ENCODE measurements at regions not wholly inside any gene's neighbourhood (a gene's known extent, or its start where the extent isn't known, plus 50 kb on each side); places are given as distances from the start of the nearest gene placed in this dataset.

GRCh38 chr14:39868949-39869348, 436.7 kb upstream of the FBXO33 start:
- no peak overlapping the region for H3K27ac ChIP-seq (ENCODE audit: low read depth, low read length)
- H3K9me2 ChIP-seq (replicated peaks; ENCODE audit: insufficient read depth, low read length): no peaks in the 10 kb centered on the region
- H3F3A ChIP-seq (ENCODE audit: insufficient read depth): no peaks in the 10 kb centered on the region
- TF ChIP-seq EZH2phosphoT487 (conservative IDR thresholded peaks at IDR 0.05; ENCODE audit: low read length) (no peak), CTCF (IDR thresholded peaks at IDR 0.05; ENCODE audit: insufficient read depth, low read length, poor library complexity, severe bottlenecking) (no peak)
- no peaks in the 10 kb centered on the region for H4K20me1 ChIP-seq (ENCODE audit: low read depth, low read length)
- H3K4me3 ChIP-seq (ENCODE audit: insufficient read depth, low read length, poor library complexity, severe bottlenecking): no peak overlapping the region
- no peak overlapping the region for H3K4me2 ChIP-seq (ENCODE audit: low read depth, low read length, poor library complexity, severe bottlenecking)
- H3K9ac ChIP-seq (ENCODE audit: low read length): no peak overlapping the region
- H3K36me3 ChIP-seq (ENCODE audit: low read length): no peaks in the 10 kb centered on the region
- no peaks in the 10 kb centered on the region for H3K79me2 ChIP-seq (ENCODE audit: insufficient read depth, low read length)
- no peaks in the 10 kb centered on the region for H3K27me3 ChIP-seq (ENCODE audit: low read length)
- H2AFZ ChIP-seq (ENCODE audit: low read depth, low read length, severe bottlenecking): no peak overlapping the region
- no peaks in the 10 kb centered on the region for H3K9me3 ChIP-seq (ENCODE audit: insufficient read depth, low read length)

DNA sequence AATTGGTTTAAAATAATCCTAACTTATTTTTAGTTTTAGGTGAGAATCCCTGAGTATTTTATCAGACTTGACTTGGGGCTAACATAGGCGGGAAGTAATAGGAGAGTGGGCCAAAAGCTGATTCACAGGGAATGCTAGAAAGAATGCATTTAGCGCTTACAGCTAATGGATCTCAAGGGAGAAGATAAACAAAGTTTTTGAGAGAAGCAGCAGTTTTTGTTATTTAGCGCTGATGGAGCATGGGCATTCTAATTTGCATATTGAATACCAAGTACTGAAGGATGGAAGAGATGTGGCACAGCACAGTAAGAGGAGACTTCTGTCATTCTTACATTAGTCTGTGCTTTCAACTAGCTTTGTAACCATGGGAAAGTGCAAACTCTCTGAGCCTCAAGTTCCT, 436.0 kb upstream of the FBXO33 start:
- TF ChIP-seq EZH2phosphoT487 (conservative IDR thresholded peaks at IDR 0.05; ENCODE audit: low read length): no peak
- no peak for TF ChIP-seq CTCF (IDR thresholded peaks at IDR 0.05; ENCODE audit: insufficient read depth, low read length, poor library complexity, severe bottlenecking)
- Histone ChIP-seq H3K27ac (ENCODE audit: low read depth, low read length) (no peak overlapping the region), H2AFZ (ENCODE audit: low read depth, low read length, severe bottlenecking) (no peak overlapping the region), H4K20me1 (ENCODE audit: low read depth, low read length) (no peaks in the 10 kb centered on the region), H3K9ac (ENCODE audit: low read length) (no peak overlapping the region), H3F3A (ENCODE audit: insufficient read depth) (no peaks in the 10 kb centered on the region), H3K27me3 (ENCODE audit: low read length) (no peaks in the 10 kb centered on the region), H3K4me3 (ENCODE audit: insufficient read depth, low read length, poor library complexity, severe bottlenecking) (no peak overlapping the region), H3K79me2 (ENCODE audit: insufficient read depth, low read length) (no peaks in the 10 kb centered on the region), H3K9me3 (ENCODE audit: insufficient read depth, low read length) (no peaks in the 10 kb centered on the region), H3K36me3 (ENCODE audit: low read length) (no peaks in the 10 kb centered on the region), H3K4me2 (ENCODE audit: low read depth, low read length, poor library complexity, severe bottlenecking) (no peak overlapping the region), H3K9me2 (replicated peaks; ENCODE audit: insufficient read depth, low read length) (no peaks in the 10 kb centered on the region)

GRCh38 chr14:39863441-39863840, 431.2 kb upstream of the FBXO33 start:
- Histone ChIP-seq H3K36me3 (ENCODE audit: low read length) (no peaks in the 10 kb centered on the region), H3F3A (ENCODE audit: insufficient read depth) (no peaks in the 10 kb centered on the region), H3K27me3 (ENCODE audit: low read length) (no peaks in the 10 kb centered on the region), H2AFZ (ENCODE audit: low read depth, low read length, severe bottlenecking) (no peak overlapping the region), H3K4me2 (ENCODE audit: low read depth, low read length, poor library complexity, severe bottlenecking) (no peak overlapping the region), H3K4me3 (ENCODE audit: insufficient read depth, low read length, poor library complexity, severe bottlenecking) (no peak overlapping the region), H3K9ac (ENCODE audit: low read length) (no peak overlapping the region), H3K9me2 (replicated peaks; ENCODE audit: insufficient read depth, low read length) (no peaks in the 10 kb centered on the region), H3K79me2 (ENCODE audit: insufficient read depth, low read length) (no peaks in the 10 kb centered on the region), H3K9me3 (ENCODE audit: insufficient read depth, low read length) (no peaks in the 10 kb centered on the region), H3K27ac (ENCODE audit: low read depth, low read length) (no peak overlapping the region), H4K20me1 (ENCODE audit: low read depth, low read length) (no peaks in the 10 kb centered on the region)
- no peak for TF ChIP-seq EZH2phosphoT487 (conservative IDR thresholded peaks at IDR 0.05; ENCODE audit: low read length)
- TF ChIP-seq CTCF (IDR thresholded peaks at IDR 0.05; ENCODE audit: insufficient read depth, low read length, poor library complexity, severe bottlenecking): no peak

- no peaks in the 10 kb centered on the region for H3K9me3 ChIP-seq (ENCODE audit: insufficient read depth, low read length)
- TF ChIP-seq CTCF (IDR thresholded peaks at IDR 0.05; ENCODE audit: insufficient read depth, low read length, poor library complexity, severe bottlenecking): no peak
- no peak for TF ChIP-seq EZH2phosphoT487 (conservative IDR thresholded peaks at IDR 0.05; ENCODE audit: low read length)
These were observed 429.5 kb upstream of the FBXO33 start for GRCh38 chr14:39861696-39862095.

More at GRCh38 chr14:39861696-39862095, 429.5 kb upstream of the FBXO33 start:
- Histone ChIP-seq H3F3A (ENCODE audit: insufficient read depth) (no peaks in the 10 kb centered on the region), H3K9me2 (replicated peaks; ENCODE audit: insufficient read depth, low read length) (no peaks in the 10 kb centered on the region), H3K36me3 (ENCODE audit: low read length) (no peaks in the 10 kb centered on the region), H3K4me3 (ENCODE audit: insufficient read depth, low read length, poor library complexity, severe bottlenecking) (no peak overlapping the region), H2AFZ (ENCODE audit: low read depth, low read length, severe bottlenecking) (no peak overlapping the region), H3K4me2 (ENCODE audit: low read depth, low read length, poor library complexity, severe bottlenecking) (no peak overlapping the region), H4K20me1 (ENCODE audit: low read depth, low read length) (no peaks in the 10 kb centered on the region), H3K9ac (ENCODE audit: low read length) (no peak overlapping the region), H3K27me3 (ENCODE audit: low read length) (no peaks in the 10 kb centered on the region), H3K27ac (ENCODE audit: low read depth, low read length) (no peak overlapping the region), H3K79me2 (ENCODE audit: insufficient read depth, low read length) (no peaks in the 10 kb centered on the region)
